ENCODE measurements at regions not wholly inside any gene's neighbourhood (a gene's known extent, or its start where the extent isn't known, plus 50 kb on each side); places are given as distances from the start of the nearest gene placed in this dataset.

DNA sequence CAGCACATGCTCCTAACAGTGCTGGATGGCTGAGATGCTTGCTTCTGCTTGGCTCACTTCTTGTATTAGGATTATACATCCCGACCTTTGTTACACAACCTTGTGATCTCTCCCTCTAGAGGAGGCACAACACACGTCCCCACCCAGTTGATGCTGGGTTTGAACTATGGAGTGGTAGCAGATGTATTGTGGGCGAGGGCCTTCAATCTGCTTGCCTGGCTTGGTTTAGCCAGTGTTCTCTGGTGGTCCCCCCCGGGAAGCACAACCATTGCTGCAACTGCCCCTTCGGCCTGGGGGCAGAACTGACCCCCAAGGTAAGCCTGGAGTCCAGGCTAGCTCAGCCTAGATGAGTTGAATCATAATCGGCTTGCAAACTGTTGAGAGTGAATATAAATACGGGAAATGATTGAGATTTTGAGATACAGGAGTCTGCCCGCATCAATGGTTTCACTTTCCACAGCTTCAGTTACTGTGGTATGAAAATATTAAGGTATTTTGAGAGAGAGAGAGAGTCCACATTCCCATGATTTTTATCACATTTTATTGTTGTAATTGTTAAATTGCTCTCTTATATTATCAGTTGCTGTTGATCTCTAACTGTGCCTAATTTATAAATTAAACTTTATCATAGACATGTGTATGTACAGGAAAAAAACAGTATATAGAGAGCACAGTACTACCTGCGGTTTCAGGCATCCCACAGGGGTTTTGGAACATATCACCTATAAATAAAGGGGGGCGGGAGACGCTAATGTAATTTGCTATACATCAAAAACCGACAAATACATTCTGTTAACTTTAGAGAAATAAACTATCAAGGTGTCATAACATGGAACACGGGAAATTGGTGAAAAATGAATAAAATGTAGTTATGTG lies 482.0 kb upstream of the B3GAT1 start (continued):
- TF ChIP-seq ZNF143 (CRISPR knock-in tag; IDR thresholded peaks at IDR 0.05) (no peak), HNRNPL (IDR thresholded peaks at IDR 0.05; ENCODE audit: low read depth, low read length) (no peak), NFE2 (IDR thresholded peaks at IDR 0.05; ENCODE audit: low read depth) (no peak), MAFF (IDR thresholded peaks at IDR 0.05; ENCODE audit: low read length) (no peak), ZNF134 (CRISPR knock-in tag; conservative IDR thresholded peaks at IDR 0.05) (no peak)
- TF ChIP-seq, protein P1, sequence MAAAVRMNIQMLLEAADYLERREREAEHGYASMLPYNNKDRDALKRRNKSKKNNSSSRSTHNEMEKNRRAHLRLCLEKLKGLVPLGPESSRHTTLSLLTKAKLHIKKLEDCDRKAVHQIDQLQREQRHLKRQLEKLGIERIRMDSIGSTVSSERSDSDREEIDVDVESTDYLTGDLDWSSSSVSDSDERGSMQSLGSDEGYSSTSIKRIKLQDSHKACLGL (CRISPR knock-in tag; IDR thresholded peaks at IDR 0.05; ENCODE audit: borderline replicate concordance, poor library complexity, severe bottlenecking), result no peak
- TF ChIP-seq, protein P2, sequence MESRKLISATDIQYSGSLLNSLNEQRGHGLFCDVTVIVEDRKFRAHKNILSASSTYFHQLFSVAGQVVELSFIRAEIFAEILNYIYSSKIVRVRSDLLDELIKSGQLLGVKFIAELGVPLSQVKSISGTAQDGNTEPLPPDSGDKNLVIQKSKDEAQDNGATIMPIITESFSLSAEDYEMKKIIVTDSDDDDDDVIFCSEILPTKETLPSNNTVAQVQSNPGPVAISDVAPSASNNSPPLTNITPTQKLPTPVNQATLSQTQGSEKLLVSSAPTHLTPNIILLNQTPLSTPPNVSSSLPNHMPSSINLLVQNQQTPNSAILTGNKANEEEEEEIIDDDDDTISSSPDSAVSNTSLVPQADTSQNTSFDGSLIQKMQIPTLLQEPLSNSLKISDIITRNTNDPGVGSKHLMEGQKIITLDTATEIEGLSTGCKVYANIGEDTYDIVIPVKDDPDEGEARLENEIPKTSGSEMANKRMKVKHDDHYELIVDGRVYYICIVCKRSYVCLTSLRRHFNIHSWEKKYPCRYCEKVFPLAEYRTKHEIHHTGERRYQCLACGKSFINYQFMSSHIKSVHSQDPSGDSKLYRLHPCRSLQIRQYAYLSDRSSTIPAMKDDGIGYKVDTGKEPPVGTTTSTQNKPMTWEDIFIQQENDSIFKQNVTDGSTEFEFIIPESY (CRISPR knock-in tag; IDR thresholded peaks at IDR 0.05), result no peak

DNA sequence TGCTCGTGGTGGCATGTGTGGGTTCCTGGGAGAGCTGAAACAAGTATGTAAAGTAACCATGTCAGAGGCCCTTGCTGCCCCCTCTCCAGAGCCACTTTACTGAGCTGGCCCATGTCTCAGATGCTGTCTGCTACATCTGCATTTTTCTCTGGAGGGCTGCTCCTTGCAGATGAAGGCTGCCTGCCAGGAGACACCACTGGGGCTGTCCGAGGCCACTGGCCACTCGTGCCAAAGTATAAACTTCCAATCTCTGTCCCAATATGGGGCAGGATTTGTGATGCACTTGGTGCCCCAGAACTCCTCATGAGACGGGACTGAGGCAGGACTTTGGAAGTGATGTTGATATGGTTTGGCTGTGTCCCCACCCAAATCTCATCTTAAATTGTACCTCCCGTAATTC lies 478.4 kb upstream of the B3GAT1 start:
- CTCF ChIA-PET (ENCODE audit: low intra/inter-chr PET ratio), result no interaction called here
- Histone ChIP-seq H3K36me3 (ENCODE audit: control insufficient read depth, insufficient read depth, low read length) (no peaks in the 10 kb centered on the region), H3K4me2 (ENCODE audit: insufficient read depth, low read length) (no peak overlapping the region), H4K20me1 (replicated peaks; ENCODE audit: control insufficient read depth, insufficient read depth, low read length) (no peaks in the 10 kb centered on the region), H3K9me3 (replicated peaks; ENCODE audit: control insufficient read depth, insufficient read depth, low read depth, low read length) (no peaks in the 10 kb centered on the region), H3K9me1 (ENCODE audit: control insufficient read depth, insufficient read depth, low read length) (no peaks in the 10 kb centered on the region), H3K9ac (ENCODE audit: insufficient read depth in 1 of 2, low read depth in 2 of 2, low read length in 2 of 2) (no peak overlapping the region), H3K27ac (ENCODE audit: extremely low read depth, low read depth, low read length) (no peak overlapping the region), H3K27me3 (ENCODE audit: control insufficient read depth in 2 of 2, insufficient read depth in 2 of 2, low read length in 2 of 2) (peaks cover 0 to 11% of the 10 kb centered on the region in 2 experiments; a peak in 3 of 5 replicates), H3K79me2 (ENCODE audit: control insufficient read depth, insufficient read depth, low read length) (no peaks in the 10 kb centered on the region), H2AFZ (ENCODE audit: low read depth, low read length) (no peak overlapping the region), H3K4me3 (no peak overlapping the region), H3K4me1 (replicated peaks in 1 of 2; ENCODE audit: control insufficient read depth in 2 of 2, insufficient read depth in 2 of 2, low read length in 2 of 2) (no peaks in the 10 kb centered on the region)
- POLR2A ChIA-PET, result interaction anchor here (0.5 kb wide), 1 partner anchor 146 kb away, joined by 3 read pairs; no protein-coding TSS in a partner anchor
- DNase-seq (ENCODE audit: extremely low read depth in 1 of 4, low spot score in 3 of 4) (no peak), FAIRE-seq (no peak), ATAC-seq (no peak)
- 0% methylated on average over 5 of the region's 5 CpGs for whole genome bisulfite sequencing (ENCODE audit: insufficient coverage, low coverage, missing lambda C conversion rate)
- intact Hi-C loops (cut with micrococcal nuclease), result no loop called here
- TF ChIP-seq ZNF24 (IDR thresholded peaks at IDR 0.05) (no peak), RBM25 (IDR thresholded peaks at IDR 0.05; ENCODE audit: low read depth, low read length, severe bottlenecking) (no peak)
- in situ Hi-C loops (cut with MboI), result no loop called here
- BruUV-seq (replicated peaks), result no TSS peak
